Renal cortex interstitium (tissue), 11 donors: ENCODE measurements at regions not wholly inside any gene's neighbourhood (a gene's known extent, or its start where the extent isn't known, plus 50 kb on each side); places are given as distances from the start of the nearest gene placed in this dataset.
"Not testable (repeated sequence)": the region's sequence is repeated elsewhere in the genome, so short reads cannot be mapped to it uniquely, and the experiment has no call there.

ENCODE experiments used
- DNase-seq, 11 donors: peaks; one replicate each; pipeline ENCODE4 v3.0.0-alpha.2; 2013; ENCODE audit warnings: low read depth in 9 of 11, low spot score in 4 of 11; ENCODE audit errors: extremely low read depth in 1 of 11

DNA sequence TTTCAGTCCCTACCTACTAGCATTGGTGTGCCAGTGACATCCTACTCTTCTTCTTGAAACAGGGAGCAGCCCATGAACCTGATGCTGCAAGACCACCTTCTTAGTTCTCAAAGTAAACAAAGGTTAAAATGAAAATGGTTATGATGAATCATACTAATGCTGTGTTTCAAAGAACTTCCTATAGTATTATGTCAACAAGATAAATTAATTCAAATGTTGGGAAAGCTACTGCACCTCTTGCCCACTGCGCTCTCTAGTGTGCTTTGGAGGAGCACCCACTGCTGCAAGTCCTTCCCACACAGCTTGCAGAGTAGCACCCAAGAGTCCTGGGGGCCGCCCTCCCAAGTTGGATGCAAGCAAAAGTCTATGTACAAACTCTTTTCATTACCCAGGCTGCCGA, 81.1 kb downstream of the CD200R1L start:
- no peak for DNase-seq

GRCh38 chr3:112763258-112763657, 83.4 kb downstream of the CD200R1L start:
- no peak for DNase-seq

DNA sequence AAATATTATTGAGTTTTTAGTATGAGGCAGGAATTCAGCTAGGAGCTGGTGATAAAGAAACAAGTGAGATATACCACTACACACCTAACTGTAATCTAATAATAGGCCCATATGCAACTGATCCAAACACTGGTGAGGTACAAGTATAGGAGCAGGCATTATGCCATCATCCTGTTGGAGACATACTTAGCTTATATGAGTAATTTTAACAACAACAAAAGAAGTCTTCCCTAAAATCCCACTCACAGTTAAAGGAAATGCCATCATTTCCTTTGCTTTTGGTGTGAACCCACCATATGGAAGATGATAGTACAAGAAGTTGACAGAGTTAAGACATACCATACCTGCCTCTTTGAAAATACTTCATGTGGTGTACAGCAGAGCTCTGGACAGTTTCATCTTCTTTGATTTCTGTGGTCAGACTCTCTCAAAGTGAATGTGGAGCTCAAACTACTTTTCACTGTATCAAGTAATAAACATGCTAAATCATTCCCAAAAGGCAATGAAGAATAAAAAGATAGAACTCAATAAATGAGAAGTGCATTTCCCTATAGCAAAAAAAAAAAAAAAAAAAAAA, 85.5 kb downstream of the CD200R1L start:
- no peak for DNase-seq

GRCh38 chr3:112759681-112760080, 87.0 kb downstream of the CD200R1L start:
- DNase-seq, result no peak

DNA sequence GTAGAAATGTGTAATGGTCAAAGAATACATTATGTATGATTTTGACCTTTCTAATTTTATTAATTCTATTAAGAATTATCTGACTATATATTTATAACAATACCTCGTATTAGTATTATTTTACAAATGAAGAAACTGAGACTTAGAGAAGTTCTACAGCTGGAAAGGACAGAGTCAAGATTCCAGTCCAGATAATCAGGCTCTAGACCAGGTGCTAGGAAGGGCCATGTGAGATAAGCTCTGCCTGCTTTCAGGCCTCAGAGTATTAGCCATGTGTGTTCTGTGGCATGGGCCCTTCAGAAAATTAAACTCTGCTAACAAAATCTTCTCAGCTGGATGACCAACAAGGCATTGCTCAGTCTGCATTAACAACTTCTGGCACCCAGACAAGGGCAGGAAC, 87.5 kb downstream of the CD200R1L start:
- DNase-seq, result no peak

DNA sequence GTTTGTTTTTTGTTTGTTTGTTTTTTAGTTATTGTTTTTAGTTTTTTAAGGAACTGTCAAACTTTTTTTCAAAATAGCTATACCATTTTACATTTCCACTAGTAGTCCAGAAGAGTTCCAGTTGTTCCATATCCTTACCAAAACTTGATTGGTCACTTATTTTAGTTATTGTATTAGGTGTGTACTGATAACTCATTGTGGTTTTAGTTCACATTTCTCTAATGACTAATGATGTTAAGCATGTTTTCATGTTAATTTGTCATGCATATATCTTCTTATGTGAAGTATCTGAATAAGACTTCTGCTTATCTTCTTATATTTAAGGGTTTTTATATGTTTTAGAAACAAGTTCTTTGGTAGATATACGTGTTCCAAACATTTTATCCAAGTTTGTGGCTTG, 89.5 kb downstream of the CD200R1L start:
- DNase-seq, result no peak

DNA sequence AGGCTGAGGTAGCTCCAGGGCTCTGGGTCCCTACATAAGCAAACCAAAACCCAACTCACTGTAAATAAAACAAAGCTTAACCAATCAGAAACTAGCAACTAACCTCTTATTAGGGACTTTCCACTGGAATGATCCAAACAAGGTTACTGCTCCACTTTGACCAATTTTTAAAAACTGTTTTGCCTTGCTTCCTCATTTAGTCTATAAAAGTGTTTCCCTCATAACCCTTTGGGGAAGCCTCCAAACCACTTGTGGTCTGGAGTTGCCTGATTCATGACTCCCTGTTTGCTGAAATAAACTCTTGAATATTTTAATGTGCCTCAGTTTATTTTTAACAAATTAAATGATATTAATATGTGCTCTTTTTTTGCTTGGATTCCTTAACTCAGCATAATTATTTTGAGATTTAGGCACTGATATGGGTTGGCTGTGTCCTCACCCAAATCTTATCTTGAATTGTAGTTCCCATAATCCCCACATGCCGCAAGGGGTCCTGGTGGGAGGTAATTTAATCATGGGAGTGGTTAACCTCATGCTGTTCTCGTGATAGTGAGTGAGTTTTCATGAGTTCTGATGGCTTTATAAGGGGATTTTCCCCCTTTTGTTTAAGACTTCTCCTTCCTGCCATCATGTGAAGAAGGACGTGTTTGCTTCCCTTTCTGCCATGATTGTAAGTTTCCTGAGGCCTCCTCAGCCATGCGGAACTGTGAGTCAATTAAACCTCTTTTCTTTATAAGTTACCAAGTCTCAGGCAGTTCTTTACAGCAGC, 90.6 kb downstream of the CD200R1L start:
- DNase-seq, result no peak

DNA sequence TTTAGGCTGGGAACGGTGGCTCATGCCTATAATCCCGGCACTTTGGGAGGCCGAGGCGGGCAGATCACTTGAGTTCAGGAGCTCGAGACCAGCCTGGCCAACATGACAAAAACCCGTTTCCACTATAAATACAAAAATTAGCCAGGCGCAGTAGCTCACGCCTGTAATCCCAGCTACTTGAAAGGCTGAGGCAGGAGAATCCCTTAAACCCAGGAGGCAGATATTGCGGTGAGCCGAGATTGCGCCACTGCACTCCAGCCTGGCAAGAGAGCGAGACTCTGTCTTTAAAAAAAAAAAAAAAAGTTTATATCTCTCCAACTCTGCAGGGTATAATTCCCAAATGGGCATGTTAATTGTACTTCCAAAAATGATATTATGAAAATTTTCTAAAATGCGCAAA, 91.6 kb downstream of the CD200R1L start:
- DNase-seq, result not testable (repeated sequence)

DNA sequence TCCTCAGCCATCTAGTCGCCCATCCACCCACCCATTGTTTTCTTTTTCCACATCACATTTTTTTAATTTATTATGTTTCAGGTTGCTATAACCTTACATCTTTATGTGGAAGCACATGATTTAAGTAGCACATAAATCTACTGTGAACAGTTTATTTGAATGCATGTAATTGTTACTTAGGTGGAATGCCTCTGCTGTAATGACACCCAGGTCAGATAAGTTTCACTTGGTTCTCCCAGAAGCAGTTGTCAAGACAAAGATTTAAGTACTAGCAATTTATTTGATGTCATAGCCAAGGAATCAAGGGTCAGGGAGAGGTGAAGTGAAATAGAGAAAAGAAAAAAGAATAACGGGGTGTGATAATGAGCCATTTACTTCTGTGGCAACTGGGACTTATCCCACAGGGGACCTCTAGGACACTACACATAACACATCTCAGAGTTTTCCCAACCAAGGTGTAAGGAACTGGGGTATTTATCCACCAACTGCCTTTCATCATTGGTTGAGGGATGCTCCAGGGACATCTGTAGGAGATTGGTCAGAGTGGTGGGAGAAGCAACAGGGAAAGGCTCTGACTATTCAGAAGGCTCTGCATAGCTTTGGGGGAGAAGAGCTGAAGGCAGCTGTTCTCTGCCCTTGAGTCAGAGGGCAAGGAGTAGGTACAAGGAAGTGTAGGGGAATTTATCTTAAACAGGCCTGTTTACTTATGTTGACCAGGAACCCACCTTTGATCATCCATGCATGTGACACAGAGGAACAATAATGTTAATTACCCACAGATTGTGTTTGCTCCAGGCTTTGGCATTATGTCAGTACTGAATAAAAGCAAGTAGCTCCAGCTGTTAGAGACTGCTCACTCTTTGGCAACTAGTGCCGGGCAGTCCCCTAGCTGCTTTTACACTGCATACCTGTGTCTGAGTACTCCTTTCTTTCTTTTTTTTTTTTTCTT, 94.8 kb downstream of the CD200R1L start:
- peak in 3 of 11 donors; percentile 25 to 61 (median 41) for DNase-seq

- DNase-seq, result no peak
Observed at GRCh38 chr3:112751061-112751460, 95.6 kb downstream of the CD200R1L start.

- DNase-seq, result no peak
Observed at GRCh38 chr3:112747624-112748023, 99.0 kb downstream of the CD200R1L start.

- DNase-seq, result no peak
Observed at GRCh38 chr3:112746675-112747280, 99.9 kb downstream of the CD200R1L start.

- no peak for DNase-seq
Observed at GRCh38 chr3:112745567-112746248, 101.0 kb downstream of the CD200R1L start.

GRCh38 chr3:112744825-112745566, 101.7 kb downstream of the CD200R1L start:
- no peak for DNase-seq

- no peak for DNase-seq
Observed at GRCh38 chr3:112744106-112744505, 102.6 kb downstream of the CD200R1L start.

- DNase-seq, result no peak
Observed at GRCh38 chr3:112742934-112743333, 102.0 kb upstream of the CCDC80 start.

DNA sequence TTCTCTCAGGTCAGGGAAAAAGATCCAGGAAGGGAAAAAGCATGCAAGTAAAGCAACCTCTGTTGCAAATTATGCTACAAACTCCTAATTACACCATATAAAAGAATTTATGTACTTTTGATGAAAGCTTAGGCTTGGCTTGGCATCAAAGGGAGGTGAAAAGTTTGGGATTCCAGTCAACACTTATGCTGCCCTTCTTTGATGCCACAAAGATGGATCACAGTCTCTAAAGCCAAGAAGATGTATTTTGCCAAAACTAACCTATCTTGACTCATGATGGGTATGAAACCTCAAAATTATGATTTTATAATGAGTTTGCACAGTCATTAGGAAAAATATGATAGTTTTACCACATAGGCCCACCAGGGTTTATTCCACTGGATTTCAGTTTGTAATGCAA, 101.0 kb upstream of the CCDC80 start:
- DNase-seq, result no peak

GRCh38 chr3:112740835-112741234, 99.9 kb upstream of the CCDC80 start:
- DNase-seq, result no peak
